ENCODE measurements at regions not wholly inside any gene's neighbourhood (a gene's known extent, or its start where the extent isn't known, plus 50 kb on each side); places are given as distances from the start of the nearest gene placed in this dataset.

DNA sequence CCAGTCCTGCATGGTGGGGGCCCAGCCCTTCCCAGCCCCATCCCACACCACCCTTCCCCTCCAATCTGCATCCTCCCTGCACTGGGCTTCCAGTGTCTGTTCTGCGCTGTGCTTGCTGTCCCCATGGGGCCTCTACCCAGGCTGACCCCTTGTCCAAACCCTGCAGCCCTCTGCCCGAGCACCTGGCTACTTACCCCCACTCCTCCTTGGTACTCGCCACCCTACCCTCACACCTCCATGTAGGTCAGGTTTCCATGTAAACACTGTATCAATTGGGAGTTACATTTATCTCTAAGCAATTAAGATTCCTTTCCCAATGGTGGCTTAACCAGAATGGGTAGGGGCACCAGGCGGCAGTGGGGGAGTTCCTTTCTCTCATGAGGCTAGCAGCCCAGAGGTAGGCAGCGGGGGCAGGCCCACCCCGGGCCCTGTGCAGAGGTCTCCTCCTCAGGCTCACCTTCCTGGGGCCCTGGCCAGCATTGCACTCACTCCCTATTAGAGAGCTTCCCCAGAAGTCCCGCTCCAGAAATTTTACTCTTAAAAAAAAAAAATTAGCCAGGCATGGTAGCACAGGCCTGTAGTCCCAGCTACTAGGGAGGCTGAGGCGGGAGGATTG is 76.6 kb upstream of the CCND2 start:
- H3K36me3 ChIP-seq = no peaks in the 10 kb centered on the region
- no peaks in the 10 kb centered on the region for H3K4me1 ChIP-seq
- TF ChIP-seq, protein P1, sequence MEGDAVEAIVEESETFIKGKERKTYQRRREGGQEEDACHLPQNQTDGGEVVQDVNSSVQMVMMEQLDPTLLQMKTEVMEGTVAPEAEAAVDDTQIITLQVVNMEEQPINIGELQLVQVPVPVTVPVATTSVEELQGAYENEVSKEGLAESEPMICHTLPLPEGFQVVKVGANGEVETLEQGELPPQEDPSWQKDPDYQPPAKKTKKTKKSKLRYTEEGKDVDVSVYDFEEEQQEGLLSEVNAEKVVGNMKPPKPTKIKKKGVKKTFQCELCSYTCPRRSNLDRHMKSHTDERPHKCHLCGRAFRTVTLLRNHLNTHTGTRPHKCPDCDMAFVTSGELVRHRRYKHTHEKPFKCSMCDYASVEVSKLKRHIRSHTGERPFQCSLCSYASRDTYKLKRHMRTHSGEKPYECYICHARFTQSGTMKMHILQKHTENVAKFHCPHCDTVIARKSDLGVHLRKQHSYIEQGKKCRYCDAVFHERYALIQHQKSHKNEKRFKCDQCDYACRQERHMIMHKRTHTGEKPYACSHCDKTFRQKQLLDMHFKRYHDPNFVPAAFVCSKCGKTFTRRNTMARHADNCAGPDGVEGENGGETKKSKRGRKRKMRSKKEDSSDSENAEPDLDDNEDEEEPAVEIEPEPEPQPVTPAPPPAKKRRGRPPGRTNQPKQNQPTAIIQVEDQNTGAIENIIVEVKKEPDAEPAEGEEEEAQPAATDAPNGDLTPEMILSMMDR (IDR thresholded peaks at IDR 0.05) = no peak
- no peak for TF ChIP-seq POLR2A (IDR thresholded peaks at IDR 0.05)
- no peak for TF ChIP-seq POLR2AphosphoS5 (IDR thresholded peaks at IDR 0.05; ENCODE audit: insufficient read depth in 1 of 2, low read depth in 1 of 2)
- no peaks in the 10 kb centered on the region for H3K27me3 ChIP-seq
- intact Hi-C loops (cut with DNase I) = no loop called here
- H3K9me3 ChIP-seq = no peaks in the 10 kb centered on the region
- H3K27ac ChIP-seq = no peak overlapping the region
- no peak for DNase-seq (ENCODE audit: extremely low spot score in 2 of 2)
- no peak overlapping the region for H3K4me3 ChIP-seq

DNA sequence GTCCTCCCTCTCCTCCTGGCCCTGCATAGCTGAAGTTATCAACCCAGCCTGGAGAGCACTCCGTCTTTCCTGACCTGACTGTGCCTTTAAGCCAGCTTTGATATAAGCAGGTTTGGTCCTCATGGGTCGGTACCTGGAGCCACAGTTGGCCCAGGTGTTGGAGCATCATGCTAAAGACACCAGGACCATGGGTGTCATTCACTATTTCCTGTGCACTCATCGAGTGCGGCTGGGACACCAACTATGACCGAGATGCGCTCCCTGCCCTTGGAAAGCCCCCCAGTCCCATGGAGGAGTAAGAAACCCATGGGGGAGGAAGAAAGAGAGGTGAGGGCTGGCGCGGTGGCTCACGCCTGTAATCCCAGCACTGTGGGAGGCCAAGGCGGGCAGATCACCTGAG is 78.9 kb upstream of the CCND2 start:
- Histone ChIP-seq H3K4me1 (no peaks in the 10 kb centered on the region), H3K27ac (no peak overlapping the region), H3K27me3 (no peaks in the 10 kb centered on the region), H3K4me3 (no peak overlapping the region), H3K36me3 (no peaks in the 10 kb centered on the region), H3K9me3 (no peaks in the 10 kb centered on the region)
- TF ChIP-seq POLR2A (IDR thresholded peaks at IDR 0.05) = no peak
- TF ChIP-seq, protein P1 (IDR thresholded peaks at IDR 0.05) = no peak
- intact Hi-C loops (cut with DNase I) = no loop called here
- no peak for DNase-seq (ENCODE audit: extremely low spot score in 2 of 2)

DNA sequence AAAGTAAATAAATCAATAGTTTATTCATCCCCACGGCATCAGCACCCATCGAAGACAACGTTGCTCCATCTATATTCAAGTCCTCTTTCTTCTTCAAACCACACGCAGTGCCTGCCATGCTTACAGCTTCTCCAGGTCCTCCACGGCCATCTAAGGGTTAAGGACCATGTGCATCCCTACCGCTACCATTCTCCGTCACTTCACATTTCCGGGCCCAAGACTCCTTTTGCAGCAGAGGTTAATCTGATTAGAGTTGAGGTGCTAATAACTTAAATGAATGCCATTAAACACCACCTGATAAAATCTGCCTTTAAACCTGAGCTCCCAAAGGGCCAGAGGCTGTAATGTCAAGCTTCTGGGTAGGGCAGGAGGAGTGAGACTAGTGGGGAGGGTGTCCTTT is 79.7 kb upstream of the CCND2 start:
- H3K27me3 ChIP-seq = no peaks in the 10 kb centered on the region
- no peak for DNase-seq (ENCODE audit: extremely low spot score in 2 of 2)
- no peaks in the 10 kb centered on the region for H3K4me1 ChIP-seq
- H3K36me3 ChIP-seq = no peaks in the 10 kb centered on the region
- H3K9me3 ChIP-seq = no peaks in the 10 kb centered on the region
- no peak overlapping the region for H3K4me3 ChIP-seq
- H3K27ac ChIP-seq = no peak overlapping the region
- TF ChIP-seq, protein P1 (IDR thresholded peaks at IDR 0.05) = no peak
- TF ChIP-seq POLR2A (IDR thresholded peaks at IDR 0.05) (no peak), POLR2AphosphoS5 (IDR thresholded peaks at IDR 0.05; ENCODE audit: insufficient read depth in 1 of 2, low read depth in 1 of 2) (no peak)
- intact Hi-C loops (cut with DNase I) = no loop called here

DNA sequence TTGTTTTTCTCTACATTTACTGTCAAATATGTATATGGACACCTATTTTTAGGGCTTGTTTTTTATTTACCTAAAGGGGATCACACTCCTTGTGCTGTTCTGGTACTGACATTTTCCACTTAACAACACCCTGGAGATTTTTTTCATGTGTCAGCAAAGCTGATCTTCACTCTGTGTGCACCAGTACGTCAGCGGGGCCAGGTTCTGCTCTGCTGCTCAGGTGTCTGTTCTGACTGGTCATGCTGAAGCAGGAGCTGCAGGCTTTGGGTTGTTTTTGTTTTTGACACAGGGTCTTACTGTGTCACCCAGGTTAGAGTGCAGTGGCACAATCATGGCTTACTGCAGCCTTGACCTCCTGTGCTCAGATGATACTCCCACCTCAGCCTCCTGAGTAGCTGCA is 81.9 kb upstream of the CCND2 start:
- no peak for DNase-seq (ENCODE audit: extremely low spot score in 2 of 2)
- Histone ChIP-seq H3K27me3 (no peaks in the 10 kb centered on the region), H3K9me3 (no peaks in the 10 kb centered on the region), H3K4me3 (no peak overlapping the region), H3K4me1 (no peaks in the 10 kb centered on the region), H3K36me3 (no peaks in the 10 kb centered on the region), H3K27ac (no peak overlapping the region)
- TF ChIP-seq POLR2A (IDR thresholded peaks at IDR 0.05) = no peak
- TF ChIP-seq, protein P1 (IDR thresholded peaks at IDR 0.05) = no peak
- no peak for TF ChIP-seq POLR2AphosphoS5 (IDR thresholded peaks at IDR 0.05; ENCODE audit: insufficient read depth in 1 of 2, low read depth in 1 of 2)
- intact Hi-C loops (cut with DNase I) = no loop called here

DNA sequence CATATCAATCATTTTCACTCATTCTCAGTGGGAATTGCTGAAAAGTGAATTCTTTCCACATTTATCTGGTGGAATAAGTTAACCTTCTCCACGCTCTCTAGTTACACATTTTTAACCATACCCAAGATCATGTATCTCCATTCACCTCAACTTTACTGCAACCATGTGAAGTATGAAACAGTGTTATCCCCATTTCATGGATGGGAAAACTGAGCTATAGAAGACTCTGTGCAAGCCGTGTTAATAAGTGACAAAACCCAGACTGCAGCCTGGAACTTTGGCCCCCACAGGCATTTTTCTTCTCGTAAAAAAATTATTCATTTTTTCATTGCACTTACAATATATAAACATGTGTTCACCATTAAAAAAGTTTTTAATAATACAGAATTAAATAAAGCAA is 82.4 kb upstream of the CCND2 start:
- intact Hi-C loops (cut with DNase I) = no loop called here
- no peak overlapping the region for H3K27ac ChIP-seq
- H3K36me3 ChIP-seq = no peaks in the 10 kb centered on the region
- no peak overlapping the region for H3K4me3 ChIP-seq
- no peaks in the 10 kb centered on the region for H3K27me3 ChIP-seq
- TF ChIP-seq POLR2AphosphoS5 (IDR thresholded peaks at IDR 0.05; ENCODE audit: insufficient read depth in 1 of 2, low read depth in 1 of 2) (no peak), POLR2A (IDR thresholded peaks at IDR 0.05) (no peak)
- TF ChIP-seq, protein P1 (IDR thresholded peaks at IDR 0.05) = no peak
- H3K9me3 ChIP-seq = no peaks in the 10 kb centered on the region
- no peaks in the 10 kb centered on the region for H3K4me1 ChIP-seq
- DNase-seq (ENCODE audit: extremely low spot score in 2 of 2) = no peak
